ENCODE measurements at regions not wholly inside any gene's neighbourhood (a gene's known extent, or its start where the extent isn't known, plus 50 kb on each side); places are given as distances from the start of the nearest gene placed in this dataset.
"Not testable (repeated sequence)": the region's sequence is repeated elsewhere in the genome, so short reads cannot be mapped to it uniquely, and the experiment has no call there.

DNA sequence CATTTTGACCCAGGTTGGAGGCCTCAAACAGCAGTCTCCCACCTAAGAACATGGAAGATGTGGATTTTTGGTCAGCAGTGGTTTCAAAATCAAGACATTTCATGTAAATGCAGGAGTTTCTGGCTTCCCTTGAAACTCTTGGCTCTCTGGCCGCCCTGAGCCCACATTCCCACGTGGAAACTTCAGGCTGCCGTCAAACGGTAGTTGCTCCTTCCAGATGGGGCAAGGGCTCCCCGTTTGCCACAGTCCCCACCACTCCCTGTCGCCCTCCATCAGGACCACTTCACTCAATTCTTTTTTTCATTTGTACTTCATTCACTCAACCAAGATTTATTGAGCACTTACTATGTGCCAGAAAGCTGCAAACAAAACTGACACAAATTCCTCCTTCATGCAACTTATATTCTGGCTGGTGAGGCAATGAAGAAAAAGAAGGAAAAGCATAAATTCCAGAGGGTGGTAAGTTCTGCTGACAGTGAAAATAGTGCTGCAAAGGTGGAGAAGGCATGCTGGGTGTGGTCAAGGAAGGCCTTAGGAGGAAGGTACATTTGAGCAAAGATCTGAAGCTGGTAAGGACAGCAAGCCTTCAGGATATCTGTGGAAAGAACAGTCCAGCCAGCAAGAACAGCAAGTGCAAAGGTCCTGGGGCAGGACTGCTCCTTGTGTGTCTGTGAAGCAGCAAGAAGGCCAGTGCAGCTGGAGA, 62.9 kb upstream of the PTPN1 start:
- DNase-seq (no peak), FAIRE-seq (no peak)
- Histone ChIP-seq H3K9ac (ENCODE audit: low read length in 3 of 3) (no peak overlapping the region), H3K4me3 (ENCODE audit: low read length in 3 of 3) (no peak overlapping the region), H3K9me3 (ENCODE audit: control insufficient read depth in 2 of 3, insufficient read depth in 1 of 3, low read length in 3 of 3) (no peaks in the 10 kb centered on the region), H3K27ac (ENCODE audit: low read depth in 2 of 2, low read length in 2 of 2) (no peak overlapping the region), H3K36me3 (ENCODE audit: control insufficient read depth in 2 of 3, insufficient read depth in 3 of 3, low read length in 3 of 3) (no peaks in the 10 kb centered on the region), H3K27me3 (ENCODE audit: control insufficient read depth, insufficient read depth, low read length) (no peaks in the 10 kb centered on the region), H3K4me1 (ENCODE audit: control insufficient read depth in 2 of 3, insufficient read depth in 2 of 3, low read depth in 1 of 3, low read length in 3 of 3) (peaks cover 0 to 3% (median 0%) of the 10 kb centered on the region in 3 donors)
- TF ChIP-seq, protein P1, sequence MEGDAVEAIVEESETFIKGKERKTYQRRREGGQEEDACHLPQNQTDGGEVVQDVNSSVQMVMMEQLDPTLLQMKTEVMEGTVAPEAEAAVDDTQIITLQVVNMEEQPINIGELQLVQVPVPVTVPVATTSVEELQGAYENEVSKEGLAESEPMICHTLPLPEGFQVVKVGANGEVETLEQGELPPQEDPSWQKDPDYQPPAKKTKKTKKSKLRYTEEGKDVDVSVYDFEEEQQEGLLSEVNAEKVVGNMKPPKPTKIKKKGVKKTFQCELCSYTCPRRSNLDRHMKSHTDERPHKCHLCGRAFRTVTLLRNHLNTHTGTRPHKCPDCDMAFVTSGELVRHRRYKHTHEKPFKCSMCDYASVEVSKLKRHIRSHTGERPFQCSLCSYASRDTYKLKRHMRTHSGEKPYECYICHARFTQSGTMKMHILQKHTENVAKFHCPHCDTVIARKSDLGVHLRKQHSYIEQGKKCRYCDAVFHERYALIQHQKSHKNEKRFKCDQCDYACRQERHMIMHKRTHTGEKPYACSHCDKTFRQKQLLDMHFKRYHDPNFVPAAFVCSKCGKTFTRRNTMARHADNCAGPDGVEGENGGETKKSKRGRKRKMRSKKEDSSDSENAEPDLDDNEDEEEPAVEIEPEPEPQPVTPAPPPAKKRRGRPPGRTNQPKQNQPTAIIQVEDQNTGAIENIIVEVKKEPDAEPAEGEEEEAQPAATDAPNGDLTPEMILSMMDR (IDR thresholded peaks at IDR 0.05; ENCODE audit: borderline replicate concordance, extremely low read depth, insufficient read depth): no peak
- intact Hi-C loops (cut with DNase I): no loop called here

DNA sequence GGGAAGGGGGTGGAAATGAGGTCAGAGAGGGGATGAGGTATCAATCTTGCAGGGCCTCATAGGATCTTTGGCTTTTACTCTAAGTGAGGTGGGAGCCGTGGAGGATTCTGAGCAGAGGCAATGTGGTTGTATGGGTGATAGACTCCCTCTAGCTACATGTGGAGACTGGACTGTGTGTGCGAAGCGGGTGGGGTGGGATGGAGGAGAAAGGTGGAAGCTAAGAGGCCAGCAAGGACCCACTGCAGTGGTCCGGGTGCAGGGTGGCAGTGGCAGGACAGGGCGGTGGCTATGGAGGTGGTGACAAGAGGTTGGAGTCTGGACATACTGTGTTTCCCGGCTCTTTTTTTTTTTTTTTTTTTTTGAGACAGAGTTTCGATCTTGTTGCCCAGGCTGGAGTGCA, 62.4 kb upstream of the PTPN1 start:
- Histone ChIP-seq H3K9me3 (ENCODE audit: control insufficient read depth in 2 of 3, insufficient read depth in 1 of 3, low read length in 3 of 3) (no peaks in the 10 kb centered on the region), H3K4me1 (ENCODE audit: control insufficient read depth in 2 of 3, insufficient read depth in 2 of 3, low read depth in 1 of 3, low read length in 3 of 3) (peaks cover 0 to 3% (median 0%) of the 10 kb centered on the region in 3 donors), H3K27me3 (ENCODE audit: control insufficient read depth, insufficient read depth, low read length) (no peaks in the 10 kb centered on the region), H3K9ac (ENCODE audit: low read length in 3 of 3) (no peak overlapping the region), H3K4me3 (ENCODE audit: low read length in 3 of 3) (no peak overlapping the region), H3K27ac (ENCODE audit: low read depth in 2 of 2, low read length in 2 of 2) (no peak overlapping the region), H3K36me3 (ENCODE audit: control insufficient read depth in 2 of 3, insufficient read depth in 3 of 3, low read length in 3 of 3) (no peaks in the 10 kb centered on the region)
- DNase-seq (no peak), FAIRE-seq (no peak)
- intact Hi-C loops (cut with DNase I): no loop called here
- TF ChIP-seq, protein P1 (IDR thresholded peaks at IDR 0.05; ENCODE audit: borderline replicate concordance, extremely low read depth, insufficient read depth): no peak

DNA sequence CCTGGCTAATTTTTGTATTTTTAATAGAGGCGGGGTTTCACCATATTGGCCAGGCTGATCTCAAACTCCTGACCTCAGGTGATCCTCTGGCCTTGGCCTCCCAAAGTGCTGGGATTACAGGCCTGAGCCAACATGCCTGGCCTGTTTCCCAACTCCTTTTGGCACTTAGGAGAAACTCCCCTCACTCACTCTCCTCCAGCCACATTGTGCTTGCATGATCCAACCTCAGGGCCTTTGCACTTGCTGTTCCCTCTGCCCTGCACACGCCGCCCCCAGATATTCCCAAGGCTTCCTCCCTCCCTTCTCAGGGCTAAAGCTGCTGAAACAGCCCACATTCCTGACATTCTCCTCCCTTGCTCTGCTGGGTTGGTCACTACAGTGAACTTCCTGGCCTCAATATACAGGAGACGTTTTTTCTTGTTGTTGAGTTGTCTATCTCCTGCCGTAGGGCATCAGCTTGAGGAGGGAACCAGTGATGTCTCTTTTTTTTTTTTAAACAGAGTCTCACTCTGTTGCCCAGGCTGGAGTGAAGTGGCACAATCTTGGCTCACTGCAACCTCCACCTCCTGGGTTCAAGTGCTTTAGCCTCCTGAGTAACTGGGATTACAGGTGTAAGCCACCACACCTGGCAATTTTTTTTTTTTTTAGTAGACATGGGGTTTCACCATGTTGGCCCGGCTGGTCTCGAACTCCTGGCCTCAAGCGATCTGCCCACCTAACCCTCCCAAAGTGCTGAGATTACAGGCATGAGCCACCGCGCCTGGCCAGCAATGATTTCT, 61.4 kb upstream of the PTPN1 start:
- H3K36me3 ChIP-seq (ENCODE audit: control insufficient read depth in 2 of 3, insufficient read depth in 3 of 3, low read length in 3 of 3); H3K27me3 ChIP-seq (ENCODE audit: control insufficient read depth, insufficient read depth, low read length); intact Hi-C loops (cut with DNase I); H3K27ac ChIP-seq (ENCODE audit: low read depth in 2 of 2, low read length in 2 of 2); DNase-seq; H3K4me3 ChIP-seq (ENCODE audit: low read length in 3 of 3); H3K9ac ChIP-seq (ENCODE audit: low read length in 3 of 3); FAIRE-seq; H3K4me1 ChIP-seq (ENCODE audit: control insufficient read depth in 2 of 3, insufficient read depth in 2 of 3, low read depth in 1 of 3, low read length in 3 of 3); H3K9me3 ChIP-seq (ENCODE audit: control insufficient read depth in 2 of 3, insufficient read depth in 1 of 3, low read length in 3 of 3): not testable (repeated sequence)

DNA sequence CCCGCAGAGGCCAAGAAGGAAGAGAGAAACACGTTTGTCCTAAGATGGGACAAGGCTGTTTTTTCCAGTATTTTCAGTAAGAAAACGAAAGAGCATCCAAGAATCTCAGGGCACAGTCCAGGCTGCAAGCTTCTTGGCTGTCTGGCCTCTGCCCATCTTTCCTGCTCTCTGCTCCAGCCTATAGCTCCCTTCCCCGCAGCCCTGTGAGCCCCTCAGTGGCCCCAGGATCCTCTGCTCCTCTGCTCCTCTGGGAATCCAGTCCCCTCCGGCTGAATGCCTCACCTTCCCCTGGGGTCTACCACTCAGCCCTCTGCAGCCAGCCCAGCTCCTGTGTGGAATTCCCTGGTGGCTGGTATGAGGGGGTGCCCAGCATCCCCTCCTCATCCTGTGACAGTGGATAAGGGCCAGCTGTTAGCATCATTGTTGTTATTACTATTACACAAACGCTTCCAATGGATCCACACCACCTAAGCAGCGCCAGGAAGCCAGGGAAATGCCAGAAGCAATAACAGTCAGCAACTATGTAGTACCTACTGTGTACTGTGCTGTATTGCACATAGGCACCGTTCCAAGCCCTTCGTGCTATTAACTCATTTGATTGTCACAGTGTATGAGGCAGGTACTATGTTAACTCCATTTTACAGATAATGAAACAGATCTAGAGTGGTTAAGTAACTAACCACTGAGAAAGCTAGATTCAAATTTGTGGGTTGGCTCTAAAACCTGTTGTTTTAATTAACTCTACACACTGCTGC, 60.3 kb upstream of the PTPN1 start:
- H3K4me1 ChIP-seq (ENCODE audit: control insufficient read depth in 2 of 3, insufficient read depth in 2 of 3, low read depth in 1 of 3, low read length in 3 of 3): peaks cover 0 to 3% (median 0%) of the 10 kb centered on the region in 3 donors
- no peaks in the 10 kb centered on the region for H3K36me3 ChIP-seq (ENCODE audit: control insufficient read depth in 2 of 3, insufficient read depth in 3 of 3, low read length in 3 of 3)
- FAIRE-seq: no peak
- DNase-seq: no peak
- no peak overlapping the region for H3K9ac ChIP-seq (ENCODE audit: low read length in 3 of 3)
- TF ChIP-seq, protein P1 (IDR thresholded peaks at IDR 0.05; ENCODE audit: borderline replicate concordance, extremely low read depth, insufficient read depth): no peak
- intact Hi-C loops (cut with DNase I): no loop called here
- H3K27ac ChIP-seq (ENCODE audit: low read depth in 2 of 2, low read length in 2 of 2): no peak overlapping the region
- no peak overlapping the region for H3K4me3 ChIP-seq (ENCODE audit: low read length in 3 of 3)
- no peaks in the 10 kb centered on the region for H3K27me3 ChIP-seq (ENCODE audit: control insufficient read depth, insufficient read depth, low read length)
- no peaks in the 10 kb centered on the region for H3K9me3 ChIP-seq (ENCODE audit: control insufficient read depth in 2 of 3, insufficient read depth in 1 of 3, low read length in 3 of 3)

Data from kidney (tissue), 13 donors.